Activated T-cell treated with anti-CD3 and anti-CD28 coated beads, Interleukin-2, amount 50 U/mL, for 24 hours (primary cell): ENCODE measurements at regions not wholly inside any gene's neighbourhood (a gene's known extent, or its start where the extent isn't known, plus 50 kb on each side); places are given as distances from the start of the nearest gene placed in this dataset.
"Not testable (repeated sequence)": the region's sequence is repeated elsewhere in the genome, so short reads cannot be mapped to it uniquely, and the experiment has no call there.

Experiments
- DNase-seq: peaks from one replicate; pipeline ENCODE4 v3.0.0-alpha.2; 2020
- H3K27ac Mint-ChIP-seq: 2 replicates; pipeline ENCODE4 v1.8.0; 2020; ENCODE audit warnings: mild to moderate bottlenecking, mixed read lengths
- H3K27me3 Mint-ChIP-seq: 2 replicates; pipeline ENCODE4 v1.8.0; 2020; ENCODE audit warnings: mixed read lengths
- H3K36me3 Mint-ChIP-seq: 2 replicates; pipeline ENCODE4 v1.8.0; 2020; ENCODE audit warnings: low read depth, mixed read lengths
- H3K4me1 Mint-ChIP-seq: 2 replicates; pipeline ENCODE4 v1.8.0; 2020; ENCODE audit warnings: low read depth, mixed read lengths
- H3K4me3 Mint-ChIP-seq: 2 replicates; pipeline ENCODE4 v1.8.0; 2020; ENCODE audit warnings: mild to moderate bottlenecking, moderate library complexity, mixed read lengths
- H3K9me3 Mint-ChIP-seq: 2 replicates; pipeline ENCODE4 v1.8.0; 2020; ENCODE audit warnings: mixed read lengths

DNA sequence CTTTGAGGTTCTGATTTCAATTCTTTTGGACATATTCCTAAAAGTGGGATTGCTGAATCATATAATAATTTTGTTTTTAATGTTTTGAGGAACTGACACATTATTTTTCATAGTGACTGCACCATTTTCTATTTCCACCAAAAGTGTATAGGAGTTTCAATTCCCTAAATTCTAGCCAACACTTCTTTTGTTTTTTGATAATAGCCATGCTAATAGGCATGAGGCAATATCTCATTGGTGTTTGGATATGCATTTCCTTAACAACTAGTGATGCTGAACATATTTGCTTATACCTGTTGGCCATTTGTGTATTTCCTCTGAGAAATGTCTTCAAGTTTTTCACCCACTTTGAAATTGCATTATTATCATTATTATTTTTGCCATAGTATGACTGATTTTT is 186.4 kb upstream of the POTEB3 start:
- H3K4me3 Mint-ChIP-seq, H3K27me3 Mint-ChIP-seq: not testable (repeated sequence)

DNA sequence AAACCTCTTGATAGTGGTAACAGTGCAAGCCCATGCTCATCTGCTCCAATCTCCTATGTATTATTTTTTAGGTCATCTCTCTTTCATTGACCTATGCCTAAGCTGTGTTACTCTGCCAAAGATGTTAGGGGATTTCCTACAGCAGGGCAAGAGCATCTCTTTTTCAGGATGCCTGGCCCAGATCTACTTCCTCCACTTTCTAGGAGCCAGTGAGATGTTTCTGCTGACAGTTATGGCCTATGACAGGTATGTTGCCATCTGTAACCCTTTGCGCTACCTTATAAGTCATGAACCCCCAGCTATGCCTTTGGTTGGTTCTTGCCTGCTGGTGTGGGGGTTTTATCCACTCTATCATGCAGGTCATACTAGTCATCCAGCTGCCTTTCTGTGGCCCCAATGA is 168.9 kb upstream of the POTEB3 start:
- H3K9me3 Mint-ChIP-seq, H3K27me3 Mint-ChIP-seq, H3K27ac Mint-ChIP-seq, H3K36me3 Mint-ChIP-seq, DNase-seq, H3K4me1 Mint-ChIP-seq, H3K4me3 Mint-ChIP-seq: not testable (repeated sequence)

More for the DNA sequence above, 186.4 kb upstream of the POTEB3 start:
- not testable (repeated sequence) for H3K36me3 Mint-ChIP-seq, H3K9me3 Mint-ChIP-seq, H3K4me1 Mint-ChIP-seq, H3K27ac Mint-ChIP-seq, DNase-seq

DNA sequence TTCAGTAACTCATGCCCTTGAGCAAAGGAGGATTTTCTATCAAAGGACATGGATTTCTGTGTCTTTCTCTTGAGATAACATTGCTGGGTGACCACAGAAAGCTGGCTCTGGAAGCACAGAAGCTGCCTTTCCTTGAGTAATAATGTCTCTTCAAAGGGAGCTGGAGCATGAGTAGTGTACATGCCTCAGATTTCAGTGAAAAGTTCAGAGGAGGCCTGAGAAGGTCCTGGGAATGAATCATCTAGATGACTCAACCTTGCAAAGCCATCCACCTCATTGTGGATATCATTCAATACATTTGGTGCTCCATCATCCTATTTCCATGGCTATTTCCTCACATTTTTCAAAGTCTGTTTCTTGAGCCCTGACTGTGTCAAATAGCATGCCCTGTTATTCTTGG is 125.1 kb upstream of the POTEB3 start:
- H3K9me3 Mint-ChIP-seq, H3K27ac Mint-ChIP-seq, H3K4me1 Mint-ChIP-seq, DNase-seq, H3K4me3 Mint-ChIP-seq, H3K36me3 Mint-ChIP-seq, H3K27me3 Mint-ChIP-seq: not testable (repeated sequence)

DNA sequence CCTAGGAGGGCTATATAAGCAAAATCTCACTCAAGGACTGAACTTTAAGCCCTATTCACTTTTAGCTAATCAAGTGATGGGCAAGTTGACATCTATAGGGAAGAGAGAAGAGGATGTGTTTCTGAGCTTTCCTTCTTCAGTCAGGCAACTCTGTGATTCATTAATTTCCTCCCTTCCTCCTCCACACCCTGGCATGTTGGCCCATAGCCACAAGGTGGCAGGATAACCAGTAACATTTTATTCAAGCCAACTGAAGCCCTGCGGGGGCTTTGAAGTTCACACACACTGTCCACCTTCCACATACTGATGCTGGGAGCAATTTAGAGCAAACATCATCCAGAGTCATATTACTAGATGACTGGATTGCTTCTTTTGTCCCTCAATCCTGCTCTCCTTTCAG is 111.5 kb upstream of the POTEB3 start:
- H3K9me3 Mint-ChIP-seq, H3K4me3 Mint-ChIP-seq, H3K27me3 Mint-ChIP-seq, H3K27ac Mint-ChIP-seq, H3K4me1 Mint-ChIP-seq, H3K36me3 Mint-ChIP-seq, DNase-seq: not testable (repeated sequence)

DNA sequence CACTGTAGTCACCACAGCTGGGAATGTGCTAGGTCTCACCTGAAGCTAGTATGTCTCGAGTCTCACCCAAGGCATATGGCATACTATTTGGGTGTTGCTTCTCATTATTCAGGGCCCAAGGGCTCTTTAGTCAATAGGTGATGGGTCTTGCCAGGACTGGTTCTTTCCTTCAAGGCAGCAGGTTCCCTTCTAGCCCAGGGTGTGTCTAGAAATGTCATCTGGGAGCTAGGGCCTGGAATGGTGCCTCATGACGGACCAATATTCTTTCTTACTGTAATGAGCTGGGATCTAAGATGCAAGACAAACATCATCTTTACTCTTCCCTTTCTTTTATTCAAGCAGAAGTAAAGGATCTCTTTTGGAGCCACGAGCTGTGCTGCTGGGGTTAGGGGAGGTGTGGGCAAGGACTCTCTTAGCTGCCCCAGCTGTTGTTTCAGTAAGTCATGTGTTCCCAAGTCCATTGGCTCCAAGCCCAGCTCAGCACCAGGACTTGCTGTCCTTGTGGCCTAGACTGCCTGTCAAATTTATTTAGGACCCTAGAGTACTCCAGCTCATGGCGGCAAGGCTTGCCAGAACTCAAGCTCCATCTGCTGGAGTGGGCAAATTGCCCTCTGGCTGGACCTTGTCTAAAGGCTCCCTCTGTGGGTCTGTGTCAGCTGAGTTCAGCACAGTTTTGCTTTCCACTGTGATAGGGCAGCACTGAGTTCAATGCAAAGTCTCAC is 106.0 kb upstream of the POTEB3 start:
- H3K4me1 Mint-ChIP-seq, H3K9me3 Mint-ChIP-seq, H3K27me3 Mint-ChIP-seq, H3K36me3 Mint-ChIP-seq, DNase-seq, H3K27ac Mint-ChIP-seq, H3K4me3 Mint-ChIP-seq: not testable (repeated sequence)

DNA sequence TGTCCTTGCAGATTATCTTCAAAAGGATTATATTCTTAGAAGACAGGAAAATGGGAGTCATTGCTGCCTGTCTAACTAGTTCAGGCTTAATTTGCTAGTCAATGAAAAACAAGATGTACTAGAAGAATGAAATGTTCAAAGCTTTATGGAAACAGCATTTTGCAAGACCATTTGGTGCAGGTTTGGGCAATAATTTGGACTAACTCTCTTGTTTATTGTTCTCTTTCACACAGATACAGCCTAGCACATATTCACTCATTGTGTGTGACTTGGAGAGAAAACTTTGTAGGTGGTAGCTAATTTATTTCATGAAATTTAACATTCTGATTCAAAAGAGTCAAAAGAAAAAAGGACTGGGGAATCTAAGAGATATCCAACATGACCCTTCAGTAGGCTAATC is 92.5 kb upstream of the POTEB3 start:
- not testable (repeated sequence) for H3K36me3 Mint-ChIP-seq, H3K4me1 Mint-ChIP-seq, DNase-seq, H3K27ac Mint-ChIP-seq, H3K4me3 Mint-ChIP-seq, H3K27me3 Mint-ChIP-seq, H3K9me3 Mint-ChIP-seq

DNA sequence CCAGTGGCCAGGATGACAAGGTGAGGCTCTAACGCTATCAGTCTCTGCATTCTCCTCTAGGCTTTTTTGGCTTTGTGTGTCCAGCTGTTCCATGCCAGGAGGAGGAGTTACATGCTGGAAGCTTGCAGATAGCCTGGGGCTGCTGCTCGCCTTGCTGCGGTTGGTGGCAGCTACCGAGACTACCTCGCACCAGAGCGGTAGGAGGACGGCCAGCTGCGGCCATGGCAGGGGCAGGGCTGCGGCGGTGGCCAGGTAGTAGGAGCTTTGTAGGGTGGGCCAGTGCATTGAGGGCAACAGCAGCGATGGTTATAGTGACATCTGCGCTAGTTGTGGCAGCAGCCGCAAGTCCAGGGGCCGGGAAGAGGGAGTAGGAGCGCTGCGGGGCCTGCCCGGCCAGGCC is 75.9 kb upstream of the POTEB3 start:
- H3K4me3 Mint-ChIP-seq, H3K4me1 Mint-ChIP-seq, DNase-seq, H3K9me3 Mint-ChIP-seq, H3K27me3 Mint-ChIP-seq, H3K27ac Mint-ChIP-seq, H3K36me3 Mint-ChIP-seq: not testable (repeated sequence)

DNA sequence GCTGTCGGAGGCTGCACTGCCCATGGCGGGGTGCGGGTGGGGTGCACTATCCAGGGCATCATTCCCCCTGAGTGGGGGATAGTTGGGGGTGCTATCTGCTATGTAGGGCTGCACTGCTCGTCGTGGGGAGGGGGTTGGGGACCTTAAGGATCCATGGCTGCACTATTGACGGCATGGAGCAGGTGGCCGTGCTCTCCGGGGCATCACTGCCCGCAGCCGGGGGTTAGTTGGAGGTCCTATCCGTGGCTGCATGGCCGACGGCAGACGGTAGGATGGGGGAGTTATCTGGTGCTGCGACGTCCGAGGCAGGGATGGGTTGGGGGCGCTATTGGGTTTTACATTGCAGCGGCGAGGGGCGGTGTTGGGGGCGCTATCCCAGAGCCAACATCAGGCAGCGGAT is 75.0 kb upstream of the POTEB3 start:
- not testable (repeated sequence) for H3K27ac Mint-ChIP-seq, DNase-seq, H3K9me3 Mint-ChIP-seq, H3K4me3 Mint-ChIP-seq, H3K36me3 Mint-ChIP-seq, H3K27me3 Mint-ChIP-seq, H3K4me1 Mint-ChIP-seq

DNA sequence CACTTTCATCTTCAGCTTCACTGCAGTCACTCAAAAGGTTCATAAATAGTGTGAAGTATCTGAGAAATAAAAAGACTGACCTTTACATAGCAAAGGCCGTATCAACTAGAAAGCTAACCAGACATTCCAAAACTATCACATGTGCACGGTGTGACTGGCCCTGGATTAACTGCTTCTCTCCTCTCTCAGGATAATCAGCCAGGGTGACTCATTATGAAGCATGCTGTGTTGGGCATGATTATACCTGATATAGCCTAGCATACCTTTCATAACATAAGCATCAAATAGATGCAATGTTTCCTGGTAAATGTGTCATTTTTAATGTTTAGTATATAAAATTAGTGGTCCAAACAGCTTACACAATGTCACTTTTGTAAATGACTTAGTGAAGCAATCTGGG is 62.7 kb upstream of the POTEB3 start:
- H3K9me3 Mint-ChIP-seq, H3K36me3 Mint-ChIP-seq, DNase-seq, H3K4me3 Mint-ChIP-seq, H3K27me3 Mint-ChIP-seq, H3K4me1 Mint-ChIP-seq, H3K27ac Mint-ChIP-seq: not testable (repeated sequence)
